ENCODE measurements at regions not wholly inside any gene's neighbourhood (a gene's known extent, or its start where the extent isn't known, plus 50 kb on each side); places are given as distances from the start of the nearest gene placed in this dataset.

- TF ChIP-seq CTCF (IDR thresholded peaks at IDR 0.05) (no peak), EP300 (IDR thresholded peaks at IDR 0.05) (no peak), POLR2A (IDR thresholded peaks at IDR 0.05) (no peak), POLR2AphosphoS5 (IDR thresholded peaks at IDR 0.05) (no peak)
Observed at GRCh38 chr3:189449084-189449483, 182.1 kb upstream of the TP63 start.
